Common myeloid progenitor, CD34-positive (primary cell): ENCODE measurements at regions not wholly inside any gene's neighbourhood (a gene's known extent, or its start where the extent isn't known, plus 50 kb on each side); places are given as distances from the start of the nearest gene placed in this dataset.
A peak's percentile ranks its signal among the peaks of the same experiment; 100 is the strongest.

Experiments used
- CTCF ChIA-PET: fragments of 350-600 bp; sonication (Branson Sonifier 250); formaldehyde crosslinking; loops from one replicate; lab custom pipeline; 2021; ENCODE audit warnings: antibody characterized with exemption; lab: Charles Lee
- POLR2A ChIA-PET: fragments of 350-600 bp; sonication (Branson Sonifier 250); formaldehyde crosslinking; loops from one replicate; lab custom pipeline; 2021; ENCODE audit warnings: antibody characterized with exemption; lab: Charles Lee
- DNase-seq, 3 donors: peaks; one replicate each; pipeline versions ENCODE4 v3.0.0 to v3.0.0-alpha.2; 2013
- H3K27ac ChIP-seq, 2 experiments: 1 replicate in 1 of 2; 2 replicates in 1 of 2; pipeline ENCODE4 v1.7.0; 2013; ENCODE audit warnings: inconsistent platforms in 2 of 2, low read length in 2 of 2, mild to moderate bottlenecking in 2 of 2, low read depth in 1 of 2, moderate library complexity in 1 of 2; ENCODE audit not compliant: severe bottlenecking in 2 of 2, insufficient read depth in 1 of 2, poor library complexity in 1 of 2
- H3K27me3 ChIP-seq, 5 experiments: replicated peaks in 2 of 5; 1 replicate in 3 of 5; 2 replicates in 2 of 5; pipeline versions ENCODE4 v1.6.1 to v1.7.0; 2013; ENCODE audit warnings: low read length in 4 of 5, mild to moderate bottlenecking in 2 of 5, moderate library complexity in 2 of 5, inconsistent platforms in 1 of 5; ENCODE audit not compliant: insufficient read depth in 5 of 5, control insufficient read depth in 4 of 5
- H3K36me3 ChIP-seq, 4 experiments: 1 replicate in 2 of 4; 2 replicates in 2 of 4; pipeline versions ENCODE4 v1.6.1 to v1.7.0; 2013; ENCODE audit warnings: low read length in 3 of 4, control low read depth in 1 of 4, mild to moderate bottlenecking in 1 of 4; ENCODE audit not compliant: control insufficient read depth in 4 of 4, insufficient read depth in 4 of 4
- H3K4me1 ChIP-seq, 4 experiments: 1 replicate in 3 of 4; 2 replicates in 1 of 4; pipeline versions ENCODE4 v1.6.1 to v1.7.1; 2013; ENCODE audit warnings: low read length in 3 of 4, mild to moderate bottlenecking in 3 of 4, control low read depth in 1 of 4, inconsistent platforms in 1 of 4, moderate library complexity in 1 of 4; ENCODE audit not compliant: control insufficient read depth in 4 of 4, insufficient read depth in 4 of 4; ENCODE audit errors: control extremely low read depth in 1 of 4
- H3K4me3 ChIP-seq, 7 experiments: 1 replicate in 4 of 7; 2 replicates in 3 of 7; pipeline versions ENCODE4 v1.5.1 to v1.7.0; 2013; ENCODE audit warnings: mild to moderate bottlenecking in 7 of 7, low read length in 6 of 7, moderate library complexity in 6 of 7, inconsistent platforms in 2 of 7, low read depth in 2 of 7, control low read depth in 1 of 7; ENCODE audit not compliant: insufficient read depth in 4 of 7, control insufficient read depth in 1 of 7; ENCODE audit errors: extremely low read depth in 1 of 7
- H3K9me3 ChIP-seq, 5 experiments: 1 replicate in 4 of 5; 2 replicates in 1 of 5; pipeline versions ENCODE4 v1.6.1 to v1.7.1; 2013; ENCODE audit warnings: low read length in 4 of 5, mild to moderate bottlenecking in 2 of 5, inconsistent platforms in 1 of 5, low read depth in 1 of 5, moderate library complexity in 1 of 5; ENCODE audit not compliant: control insufficient read depth in 4 of 5, insufficient read depth in 2 of 5; ENCODE audit errors: control extremely low read depth in 1 of 5
- WGBS: methylation state at CpG from one replicate; pipeline ENCODE4 v1.1.5; 2013; ENCODE audit not compliant: insufficient coverage; 5-methylcytosine and 5-hydroxymethylcytosine counted together

GRCh38 chr4:124177647-124178425 is 534.7 kb downstream of the ANKRD50 start:
- POLR2A ChIA-PET = no interaction called here
- whole genome bisulfite sequencing = 90% methylated on average over 2 of the region's 4 CpGs

GRCh38 chr4:124178449-124179021 is 534.0 kb downstream of the ANKRD50 start:
- ChIA-PET CTCF (interaction anchor here (1.1 kb wide), 1 partner anchor 33 kb away, joined by 3 read pairs; no protein-coding TSS in a partner anchor), POLR2A (no interaction called here)
- H3K27ac ChIP-seq = no peak overlapping the region
- peaks cover 0 to 10% (median 4%) of the 10 kb centered on the region in 4 experiments for H3K4me1 ChIP-seq
- no peaks in the 10 kb centered on the region for H3K36me3 ChIP-seq
- H3K9me3 ChIP-seq = no peaks in the 10 kb centered on the region
- no peak overlapping the region for H3K4me3 ChIP-seq
- 100% methylated on average over 3 of the region's 4 CpGs for WGBS
- H3K27me3 ChIP-seq = no peaks in the 10 kb centered on the region
- no peak for DNase-seq

More at GRCh38 chr4:124177647-124178425, 534.7 kb downstream of the ANKRD50 start:
- Histone ChIP-seq H3K4me1 (peaks cover 0 to 10% (median 4%) of the 10 kb centered on the region in 4 experiments), H3K36me3 (no peaks in the 10 kb centered on the region), H3K4me3 (no peak overlapping the region), H3K27ac (no peak overlapping the region), H3K9me3 (no peaks in the 10 kb centered on the region), H3K27me3 (no peaks in the 10 kb centered on the region)
- CTCF ChIA-PET = interaction anchor here (1.1 kb wide), 2 partner anchors 33 to 350 kb away, joined by 3 read pairs; no protein-coding TSS in a partner anchor
- peak in 1 of 3 donors; percentile 24 for DNase-seq

- H3K4me3 ChIP-seq = peak overlapping the region in 1 of 7 experiments; percentile 3
- no peak overlapping the region for H3K27ac ChIP-seq
- CTCF ChIA-PET = no interaction called here
- POLR2A ChIA-PET = no interaction called here
- H3K27me3 ChIP-seq = no peaks in the 10 kb centered on the region
- no peak for DNase-seq
- H3K36me3 ChIP-seq = no peaks in the 10 kb centered on the region
- WGBS = 7% methylated on average over 4 of the region's 5 CpGs
- H3K9me3 ChIP-seq = no peaks in the 10 kb centered on the region
- H3K4me1 ChIP-seq = peaks cover 0 to 10% (median 4%) of the 10 kb centered on the region in 4 experiments
Measured at GRCh38 chr4:124179506-124180186, 532.9 kb downstream of the ANKRD50 start.

GRCh38 chr4:124181039-124181438 is 531.5 kb downstream of the ANKRD50 start:
- H3K36me3 ChIP-seq = no peaks in the 10 kb centered on the region
- no peaks in the 10 kb centered on the region for H3K27me3 ChIP-seq
- CTCF ChIA-PET = no interaction called here
- peaks cover 0 to 10% (median 4%) of the 10 kb centered on the region in 4 experiments for H3K4me1 ChIP-seq
- POLR2A ChIA-PET = no interaction called here
- H3K4me3 ChIP-seq = no peak overlapping the region
- H3K9me3 ChIP-seq = no peaks in the 10 kb centered on the region
- WGBS = no CpG with 5 or more reads among the region's 2 CpGs
- no peak for DNase-seq
- no peak overlapping the region for H3K27ac ChIP-seq

- POLR2A ChIA-PET = no interaction called here
- WGBS = no CpG with 5 or more reads among the region's 2 CpGs
Measured at GRCh38 chr4:124183231-124183630, 529.3 kb downstream of the ANKRD50 start.

GRCh38 chr4:124183926-124184325 is 528.6 kb downstream of the ANKRD50 start:
- no peak overlapping the region for H3K4me3 ChIP-seq
- H3K36me3 ChIP-seq = no peaks in the 10 kb centered on the region
- ChIA-PET CTCF (no interaction called here), POLR2A (interaction anchor here (1.2 kb wide), 1 partner anchor 29 kb away, joined by 3 read pairs; no protein-coding TSS in a partner anchor)
- H3K9me3 ChIP-seq = no peaks in the 10 kb centered on the region
- H3K4me1 ChIP-seq = peaks cover 0 to 10% (median 4%) of the 10 kb centered on the region in 4 experiments
- H3K27ac ChIP-seq = no peak overlapping the region
- H3K27me3 ChIP-seq = no peaks in the 10 kb centered on the region
- no peak for DNase-seq

More at GRCh38 chr4:124183231-124183630, 529.3 kb downstream of the ANKRD50 start:
- CTCF ChIA-PET = no interaction called here
- no peaks in the 10 kb centered on the region for H3K27me3 ChIP-seq
- H3K36me3 ChIP-seq = no peaks in the 10 kb centered on the region
- H3K4me3 ChIP-seq = no peak overlapping the region
- no peak for DNase-seq
- H3K9me3 ChIP-seq = no peaks in the 10 kb centered on the region
- H3K4me1 ChIP-seq = peaks cover 0 to 10% (median 4%) of the 10 kb centered on the region in 4 experiments
- no peak overlapping the region for H3K27ac ChIP-seq
